HG02870 (cell line): ENCODE measurements at regions not wholly inside any gene's neighbourhood (a gene's known extent, or its start where the extent isn't known, plus 50 kb on each side); places are given as distances from the start of the nearest gene placed in this dataset.

Source experiments
- ATAC-seq: cut with Tn5 transposase; IDR thresholded peaks from one replicate; pipeline ENCODE4 v1.9.1; 2021; ENCODE audit warnings: mild to moderate bottlenecking, moderate library complexity; ENCODE audit not compliant: unreplicated experiment

DNA sequence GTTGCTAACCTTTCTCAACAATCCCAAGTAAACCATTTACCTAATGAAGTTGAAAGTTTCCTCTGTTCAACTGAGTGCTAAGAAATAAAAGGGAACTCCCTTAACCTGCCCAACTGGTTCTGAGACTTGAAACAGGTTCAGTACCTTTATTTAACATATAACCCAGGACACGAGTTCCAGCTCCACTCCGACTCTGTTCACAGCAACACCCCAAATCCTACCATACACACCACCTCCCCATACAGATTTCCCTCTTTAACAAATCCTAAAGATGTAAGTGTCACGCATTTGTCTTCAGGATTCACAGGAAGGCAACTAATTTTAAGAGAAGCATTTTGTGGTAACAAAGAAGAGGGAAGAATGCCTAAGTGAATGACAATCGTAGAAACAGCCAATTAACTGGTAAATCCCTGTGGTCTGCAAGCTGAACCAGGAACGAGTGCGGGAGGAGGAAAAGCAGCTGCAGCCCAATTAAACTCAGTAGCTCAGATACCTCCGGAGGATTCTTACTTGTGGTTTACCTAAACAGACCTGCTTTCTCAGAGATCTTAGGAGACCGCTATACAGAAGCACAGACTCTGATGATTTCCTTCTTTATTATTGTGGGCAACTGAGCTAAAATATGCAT lies 134.5 kb upstream of the MAGI3 start:
- no peak for ATAC-seq

DNA sequence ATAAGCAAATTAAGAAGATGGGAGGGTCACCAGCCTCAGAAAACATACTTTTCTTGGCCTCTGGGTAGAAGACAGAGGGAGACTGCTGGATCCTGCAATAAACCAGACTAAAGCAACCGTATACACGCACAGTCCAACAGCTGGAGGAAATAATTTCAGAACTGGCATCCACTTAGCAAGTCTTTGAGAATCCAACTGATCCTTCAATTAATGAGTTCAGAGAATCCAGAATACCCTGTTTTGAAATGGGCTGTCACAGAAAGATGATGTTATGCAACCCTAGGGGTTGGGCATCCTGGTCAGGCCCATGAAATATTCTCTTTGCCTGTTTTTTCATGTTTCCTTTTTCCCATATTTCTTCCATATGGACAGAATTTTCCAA lies 134.0 kb upstream of the MAGI3 start:
- ATAC-seq, result no peak

DNA sequence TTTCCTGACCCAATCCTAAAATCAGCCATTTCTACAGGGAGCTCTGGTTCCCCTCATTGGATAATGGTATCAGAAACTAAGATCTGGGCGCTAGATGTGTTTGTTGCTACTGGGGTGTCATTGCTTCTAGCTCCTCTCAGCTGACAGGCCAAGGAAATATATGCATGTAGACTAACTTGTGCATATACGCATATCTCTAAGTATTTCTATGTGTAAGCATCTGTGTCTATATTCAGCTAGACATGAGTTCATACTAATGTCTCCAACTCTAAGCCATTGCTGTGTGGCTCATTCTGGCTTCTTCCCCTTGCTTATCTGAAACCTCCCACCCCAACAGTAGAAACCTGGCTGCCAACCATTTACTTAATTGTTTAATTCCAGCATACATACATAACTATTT lies 130.3 kb upstream of the MAGI3 start:
- ATAC-seq, result no peak

DNA sequence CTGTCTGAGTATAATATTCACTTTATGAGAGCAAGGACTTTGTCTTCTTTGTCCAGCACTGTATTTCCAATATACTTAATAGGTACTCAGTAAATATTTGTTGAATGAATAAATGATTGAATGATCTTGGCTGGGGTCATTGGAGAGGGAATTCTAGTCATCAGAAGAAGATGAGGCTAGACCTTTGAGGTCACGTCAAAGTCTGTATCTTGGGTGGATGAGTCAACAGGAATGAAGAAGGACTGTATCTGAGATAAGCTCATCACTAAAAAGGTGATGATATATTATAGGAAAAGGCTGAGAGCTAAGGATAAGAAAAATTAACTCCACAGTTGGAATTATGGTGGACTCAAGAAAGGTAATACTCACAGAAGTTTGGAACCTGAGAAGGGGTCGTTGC lies 125.1 kb upstream of the MAGI3 start:
- no peak for ATAC-seq

DNA sequence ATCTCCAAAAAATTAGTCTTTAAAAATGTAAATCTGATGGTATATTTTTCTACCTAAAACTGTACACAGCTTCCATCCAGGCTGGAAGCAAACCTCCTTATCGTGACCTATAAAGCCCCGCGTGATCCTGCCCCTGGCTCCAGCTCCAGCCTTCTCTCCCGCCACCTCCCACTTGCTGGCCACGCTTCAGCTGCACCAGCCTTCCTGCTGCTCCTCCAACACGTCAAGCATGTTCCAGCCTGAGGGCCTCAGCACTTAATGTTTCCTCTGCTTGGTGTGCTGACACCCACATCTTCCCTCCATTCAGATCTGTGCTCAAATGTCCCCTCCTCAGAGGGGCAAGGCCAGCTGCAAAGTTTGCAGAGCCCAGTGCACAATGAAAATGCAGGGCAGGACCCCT lies 123.5 kb upstream of the MAGI3 start:
- ATAC-seq, result no peak

DNA sequence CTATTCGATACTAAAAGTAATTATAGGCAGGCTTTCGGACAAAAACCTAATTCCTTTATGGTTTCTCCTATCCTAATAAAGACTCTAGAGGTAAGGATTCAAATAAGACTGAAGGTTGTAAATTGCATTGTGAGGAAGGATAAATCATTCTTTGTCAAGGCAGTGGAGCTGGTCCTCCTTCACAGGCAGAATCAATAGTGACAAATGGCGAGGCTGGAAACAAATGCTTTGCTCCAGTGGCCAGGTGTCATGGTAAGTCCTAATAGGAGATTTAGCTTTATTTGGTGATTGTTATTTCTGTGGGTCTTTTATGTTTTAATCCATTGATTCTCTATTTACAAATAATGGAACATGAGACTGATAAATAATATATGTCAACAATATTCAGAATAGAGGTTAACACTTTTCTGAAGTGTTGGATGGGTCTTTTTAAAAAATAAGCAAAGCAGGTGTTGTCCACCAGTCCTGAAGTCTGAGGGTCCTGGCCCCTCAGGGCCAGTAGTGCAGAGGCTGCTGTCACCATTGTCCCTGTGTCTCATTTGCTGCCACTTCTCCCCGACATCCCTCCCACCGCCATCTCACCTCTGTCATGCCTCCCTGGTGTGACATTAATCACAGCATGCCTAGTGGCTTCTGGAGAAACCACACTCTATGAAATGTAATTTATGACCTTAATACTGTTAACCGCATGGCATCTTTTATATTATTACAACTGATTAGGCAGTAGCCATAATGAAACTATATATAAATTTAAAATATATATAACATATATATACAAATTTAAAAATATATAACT lies 120.9 kb upstream of the MAGI3 start:
- ATAC-seq, result no peak

DNA sequence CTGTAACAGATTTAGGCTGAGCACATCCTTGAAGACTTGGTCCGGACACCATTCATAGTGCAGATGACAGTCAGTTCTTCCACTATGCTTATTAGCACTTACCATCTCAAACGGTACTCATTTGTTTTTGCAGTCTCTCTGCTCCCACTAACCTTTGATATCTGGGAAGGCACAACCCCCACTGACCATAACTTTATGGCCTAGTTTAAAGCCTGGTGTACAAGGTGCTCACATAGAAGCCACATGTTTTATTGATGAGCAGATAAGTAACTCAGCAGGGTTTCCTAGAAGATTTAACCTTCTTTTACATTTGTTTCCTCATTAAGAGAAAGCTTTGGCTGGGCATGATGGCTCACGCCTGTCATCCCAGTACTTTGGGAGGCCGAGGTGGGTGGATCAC lies 119.3 kb upstream of the MAGI3 start:
- no peak for ATAC-seq

DNA sequence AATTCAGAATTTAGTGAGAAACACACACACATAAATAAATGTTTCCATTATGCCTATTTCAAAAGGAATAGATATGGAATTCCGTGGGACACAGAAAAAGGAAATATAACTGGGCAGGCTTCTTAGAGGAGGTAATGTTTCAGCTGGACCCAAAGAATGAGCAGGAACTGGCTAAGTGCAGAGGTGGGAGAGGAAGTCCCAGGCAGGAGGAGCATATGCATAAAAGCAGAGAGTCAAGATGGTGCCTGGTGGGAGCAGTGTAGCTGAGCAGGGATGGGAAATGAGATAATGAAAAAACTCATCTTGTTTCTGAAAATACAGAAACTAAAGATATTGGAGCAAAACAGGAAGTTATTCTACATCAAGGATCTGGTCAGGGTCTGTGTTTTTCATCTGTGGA lies 115.2 kb upstream of the MAGI3 start:
- ATAC-seq, result no peak

DNA sequence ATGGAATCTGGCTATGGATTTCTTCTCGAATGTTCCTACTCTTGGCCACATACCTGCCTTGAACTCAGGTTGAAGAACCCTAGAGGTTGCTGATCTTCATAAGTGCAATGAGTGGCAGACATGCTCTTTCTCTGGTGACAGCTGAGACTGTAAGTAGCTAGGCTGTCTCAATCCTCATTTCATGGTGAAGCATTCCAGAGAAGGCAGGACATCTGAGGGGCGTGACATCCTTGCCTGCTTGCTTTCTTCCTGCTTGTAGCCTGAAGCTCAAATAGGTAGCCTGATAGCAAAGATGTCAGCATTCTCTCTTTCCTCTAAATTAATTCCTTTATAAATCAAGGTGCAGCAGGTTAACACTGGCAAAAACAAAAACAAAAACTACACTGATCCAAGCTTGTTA lies 114.6 kb upstream of the MAGI3 start:
- no peak for ATAC-seq

DNA sequence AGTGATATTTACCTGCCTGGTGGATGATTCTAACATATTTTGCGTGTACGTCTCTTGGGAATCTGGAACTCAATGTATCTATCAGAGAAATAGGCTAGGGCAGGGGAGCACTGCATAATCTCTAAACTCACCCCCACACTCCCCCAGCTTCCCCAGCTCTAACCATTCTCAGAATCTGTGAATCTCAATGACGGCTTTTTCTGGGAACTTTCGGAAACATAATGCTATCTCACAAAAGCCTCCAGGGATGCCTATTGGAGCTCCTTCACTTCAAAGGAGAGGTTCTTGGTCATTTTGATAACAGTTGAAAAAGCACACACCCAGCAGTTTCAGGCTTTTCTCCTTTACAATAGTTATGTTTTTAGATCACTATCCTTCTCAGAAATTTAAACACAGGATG lies 113.8 kb upstream of the MAGI3 start:
- ATAC-seq, result no peak

DNA sequence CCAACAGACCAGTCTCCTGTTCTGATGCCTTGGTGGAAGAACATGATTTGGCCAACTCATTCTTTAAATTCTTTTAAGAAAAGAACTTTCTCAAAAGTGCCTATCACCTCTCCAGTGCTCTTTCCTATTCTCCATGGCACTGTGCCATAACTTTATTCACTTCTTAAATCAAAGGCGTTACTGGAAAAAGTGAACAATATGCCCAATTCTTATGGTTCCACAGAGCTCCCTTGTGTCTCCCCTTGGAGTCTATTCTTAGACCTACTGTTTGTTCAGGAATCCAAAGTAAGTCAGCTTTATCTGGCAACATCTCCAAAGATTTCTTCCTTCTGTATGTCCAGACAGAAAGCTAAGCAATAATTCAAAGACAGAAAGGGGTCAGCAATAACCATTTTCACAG lies 111.9 kb upstream of the MAGI3 start:
- no peak for ATAC-seq

DNA sequence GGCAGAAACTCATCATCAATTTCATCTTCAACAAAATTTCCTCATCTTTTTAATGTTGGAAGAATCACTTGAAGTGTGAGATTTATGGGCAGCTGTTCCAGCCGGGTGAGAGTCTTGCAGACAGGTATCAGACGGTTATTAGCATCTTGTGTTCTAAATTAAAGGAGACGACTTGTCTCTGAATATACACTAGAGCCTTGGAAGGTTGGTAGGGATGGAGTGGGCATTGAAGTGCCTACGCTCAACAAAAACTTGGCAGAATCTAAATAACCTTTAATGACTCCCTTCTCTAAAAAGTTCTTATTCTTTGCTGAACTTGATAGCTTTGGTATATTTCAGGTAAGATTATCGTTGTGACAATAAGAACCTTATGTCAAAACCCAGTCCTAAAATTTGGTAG lies 111.5 kb upstream of the MAGI3 start:
- no peak for ATAC-seq

DNA sequence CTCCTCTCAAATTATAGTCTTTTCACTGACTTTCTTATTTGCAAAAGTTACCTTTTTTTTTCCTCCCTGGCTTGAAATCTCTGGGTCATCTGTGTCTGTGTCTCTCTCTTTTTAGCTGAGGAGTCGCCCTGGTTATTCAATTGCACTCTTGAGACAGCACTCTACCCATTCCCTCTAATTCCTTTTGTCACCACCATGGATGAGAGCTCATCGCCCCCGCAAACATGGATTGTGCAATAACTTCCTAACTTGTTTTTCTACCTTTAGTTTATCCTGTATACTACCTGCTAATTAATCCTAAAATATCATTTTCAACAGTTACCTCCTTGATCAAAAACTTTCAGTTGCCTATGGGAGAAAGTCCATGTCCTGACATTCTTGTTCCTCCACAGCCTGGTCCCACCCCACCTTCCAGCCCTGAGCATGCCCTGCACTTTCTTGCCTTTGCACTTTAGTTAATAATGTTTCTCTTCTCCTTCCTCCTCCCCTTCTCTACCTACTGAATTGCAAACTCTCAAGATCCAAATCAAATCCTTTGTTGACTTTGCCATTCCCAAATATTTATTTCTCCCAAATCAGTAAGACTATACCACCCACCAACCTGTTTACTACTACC lies 110.4 kb upstream of the MAGI3 start:
- no peak for ATAC-seq

DNA sequence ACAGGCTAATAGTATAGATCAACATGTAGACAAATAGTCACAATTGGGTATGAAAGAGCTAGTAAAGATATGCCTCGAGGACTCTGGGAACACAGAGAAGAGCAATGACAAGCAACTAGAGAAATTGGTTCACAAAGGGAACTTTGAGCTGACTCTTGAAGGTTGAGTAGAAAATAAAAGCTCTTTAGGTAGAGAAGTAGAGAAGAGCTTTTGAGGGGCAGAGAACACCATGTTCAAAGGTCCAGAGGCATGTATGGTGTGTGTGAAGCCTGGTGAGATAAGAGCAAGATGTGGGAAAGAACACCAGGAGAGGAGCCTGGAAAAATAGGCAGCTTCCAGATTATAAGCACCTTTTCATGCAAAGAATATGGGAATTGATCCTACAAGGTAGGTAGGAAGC lies 109.7 kb upstream of the MAGI3 start:
- no peak for ATAC-seq

DNA sequence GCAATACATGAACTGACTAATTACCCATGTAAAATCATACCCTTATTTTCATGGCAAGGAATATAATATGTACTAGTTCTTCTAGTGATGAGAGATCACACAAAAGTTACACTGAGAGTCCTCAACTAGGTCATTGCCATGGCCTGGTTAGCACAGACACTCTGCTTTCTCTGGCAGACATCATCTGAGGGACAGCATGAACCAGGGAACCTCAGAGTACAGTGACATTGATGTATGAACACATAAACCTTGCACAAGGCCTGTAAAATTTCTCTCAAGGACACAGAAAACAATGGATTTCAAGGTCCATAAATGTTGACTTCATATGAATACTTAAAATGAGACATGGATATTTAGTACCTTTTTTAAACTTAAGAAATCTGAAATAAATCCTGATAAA lies 108.8 kb upstream of the MAGI3 start:
- ATAC-seq, result no peak

DNA sequence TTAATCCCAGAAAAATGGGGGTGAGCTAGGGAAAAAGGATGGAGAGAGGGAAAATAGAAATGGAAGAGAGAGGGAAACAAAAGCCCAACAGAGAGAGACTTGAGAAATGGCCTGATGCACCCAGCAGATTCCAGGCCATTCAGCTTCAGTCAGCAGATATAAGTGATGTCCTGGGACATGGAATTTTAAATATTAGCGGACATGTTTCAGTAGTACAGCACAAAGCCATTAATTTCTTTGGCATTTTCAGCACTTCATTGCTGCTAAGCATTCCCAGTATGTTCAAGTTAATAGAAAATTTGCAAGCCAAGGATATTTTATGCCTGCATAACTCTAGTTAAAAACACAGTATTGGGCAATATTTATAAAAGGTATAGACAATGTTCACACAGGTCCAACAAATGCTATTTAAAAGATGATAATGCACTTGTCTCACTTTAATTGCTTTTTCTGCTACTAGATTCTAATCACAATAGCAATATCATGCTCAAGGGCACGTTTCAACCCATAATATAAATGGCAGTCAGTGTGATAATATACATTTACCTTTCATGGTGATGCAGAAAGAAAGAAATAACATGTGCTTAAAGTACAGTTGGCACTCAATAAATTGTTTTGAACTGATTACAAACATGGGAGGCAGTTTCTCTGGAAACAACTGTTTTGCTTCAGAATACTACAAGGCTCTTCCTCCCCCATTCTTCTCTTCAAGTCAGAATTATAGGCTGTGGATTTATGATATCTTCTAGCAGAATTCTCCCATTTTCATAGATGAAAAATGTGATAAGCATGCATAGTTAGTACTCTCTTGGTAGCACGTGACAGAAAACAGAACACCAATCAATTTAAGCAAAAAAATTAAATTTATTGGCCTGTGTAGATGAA lies 108.1 kb upstream of the MAGI3 start:
- no peak for ATAC-seq

DNA sequence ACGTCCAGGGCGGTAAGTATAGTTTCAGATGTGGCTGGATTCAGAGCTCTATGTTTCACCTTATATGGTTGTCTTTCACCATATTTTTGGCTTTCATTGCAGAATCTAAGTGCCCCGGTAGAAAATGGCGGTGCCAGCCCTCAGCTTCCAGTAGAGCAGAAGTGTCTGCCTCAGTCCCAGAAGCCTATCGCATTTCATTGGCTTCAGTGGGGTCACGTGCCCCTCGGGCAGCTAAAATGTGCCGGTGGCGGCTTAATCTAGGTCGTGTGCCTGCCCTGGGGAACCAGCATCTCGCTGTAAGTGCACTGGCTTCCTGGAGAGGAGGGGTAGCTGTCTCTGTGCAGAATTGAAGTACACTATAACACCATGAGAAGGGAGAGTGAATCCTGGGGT lies 107.4 kb upstream of the MAGI3 start:
- no peak for ATAC-seq

DNA sequence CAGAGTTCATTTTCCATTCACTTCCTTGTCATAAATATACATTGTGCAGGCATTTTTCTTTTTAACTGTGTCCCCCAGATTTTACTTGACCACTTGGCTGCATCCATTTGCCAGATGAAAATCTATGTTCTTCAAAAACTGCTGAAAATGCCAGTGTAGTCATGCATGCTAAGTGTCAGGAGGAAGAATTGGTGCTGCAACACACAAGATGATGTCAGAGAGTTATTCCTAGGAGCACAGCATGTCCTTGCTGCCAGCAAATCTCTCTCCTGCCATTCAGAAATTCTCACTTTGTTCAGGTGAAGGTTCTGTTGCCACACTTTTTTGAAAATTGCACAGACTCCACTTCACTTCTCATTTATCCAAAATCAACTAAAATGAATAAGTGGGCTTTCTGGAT lies 106.4 kb upstream of the MAGI3 start:
- no peak for ATAC-seq

DNA sequence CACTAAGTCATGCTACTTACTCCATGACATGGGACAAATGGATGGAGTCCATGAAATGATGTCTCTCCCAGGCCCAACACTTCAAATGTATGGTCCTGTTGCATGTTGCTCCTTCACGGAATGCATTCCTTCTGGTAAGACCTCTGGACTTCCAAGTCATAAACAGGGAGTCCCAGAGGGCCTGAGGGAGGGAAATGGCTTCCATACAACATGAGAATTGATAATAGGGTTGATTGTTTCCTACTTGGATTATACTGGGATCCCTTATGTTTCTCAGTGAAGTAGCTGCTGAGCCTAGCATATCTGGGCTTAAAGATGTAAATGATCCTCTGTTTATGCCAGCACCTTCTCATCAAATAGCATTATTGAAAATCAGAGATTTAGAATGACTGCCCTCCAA lies 104.2 kb upstream of the MAGI3 start:
- ATAC-seq, result no peak

DNA sequence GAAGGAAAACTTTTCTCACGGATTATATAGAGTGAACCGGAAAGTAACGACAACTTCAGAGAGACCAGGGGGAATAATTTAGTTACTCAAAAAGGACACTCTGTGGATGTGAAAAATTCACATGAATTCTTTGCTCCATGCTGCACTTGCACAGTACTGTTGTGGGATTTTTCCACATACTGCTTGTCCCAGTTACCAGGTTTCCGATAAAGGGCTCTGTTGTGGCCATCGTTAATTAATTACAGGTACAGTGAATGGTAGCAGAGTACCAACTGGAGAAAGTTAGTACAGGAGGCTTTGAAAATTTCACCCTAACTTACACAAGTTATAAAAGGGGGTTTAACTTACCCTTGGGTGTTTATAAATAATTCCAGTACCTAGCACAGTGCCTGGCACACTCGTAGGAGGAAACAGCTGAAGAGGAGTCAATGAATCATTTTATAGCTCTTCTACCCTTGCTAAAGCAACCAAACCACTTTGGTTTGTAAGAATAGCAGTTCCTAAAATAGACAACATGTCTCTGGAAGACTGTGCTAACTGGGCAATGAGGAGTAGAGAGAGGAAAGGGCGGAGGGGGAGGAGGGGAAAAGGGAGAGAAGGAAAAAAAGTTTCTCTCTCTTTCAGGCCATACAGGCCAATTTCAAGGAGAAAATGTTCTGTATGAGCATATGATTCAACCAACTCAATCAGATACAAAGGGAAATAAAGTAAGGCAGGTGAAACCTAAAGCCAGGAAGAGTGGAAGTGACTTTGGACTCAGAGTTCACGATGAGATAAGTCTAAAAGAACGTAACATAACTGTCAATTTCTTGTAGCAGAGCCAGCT lies 98.3 kb upstream of the MAGI3 start:
- ATAC-seq, result no peak
